Middle frontal gyrus (tissue), 1 donor: ENCODE measurements at regions not wholly inside any gene's neighbourhood (a gene's known extent, or its start where the extent isn't known, plus 50 kb on each side); places are given as distances from the start of the nearest gene placed in this dataset.
"Not testable (repeated sequence)": the region's sequence is repeated elsewhere in the genome, so short reads cannot be mapped to it uniquely, and the experiment has no call there.

Experiments used
- DNase-seq: peaks from one replicate; pipeline ENCODE4 v3.0.0-alpha.2; 2015; ENCODE audit warnings: low spot score; ENCODE audit errors: extremely low spot score

- DNase-seq = no peak
These were observed 834.0 kb downstream of the DSC3 start for GRCh38 chr18:30208546-30208945.

GRCh38 chr18:30192216-30192615 lies 850.3 kb downstream of the DSC3 start:
- DNase-seq = no peak

GRCh38 chr18:30186245-30186644 lies 856.3 kb downstream of the DSC3 start:
- DNase-seq = no peak

GRCh38 chr18:30177056-30177455 lies 865.5 kb downstream of the DSC3 start:
- DNase-seq = no peak

GRCh38 chr18:30175621-30176225 lies 866.8 kb downstream of the DSC3 start:
- no peak for DNase-seq

- DNase-seq = no peak
These were observed 867.4 kb downstream of the DSC3 start for GRCh38 chr18:30175061-30175574.

- DNase-seq = no peak
These were observed 879.0 kb downstream of the DSC3 start for GRCh38 chr18:30163573-30163972.

GRCh38 chr18:30160124-30160523 lies 882.4 kb downstream of the DSC3 start:
- DNase-seq = no peak

GRCh38 chr18:30150586-30151250 lies 891.8 kb downstream of the DSC3 start:
- DNase-seq = no peak

GRCh38 chr18:30149585-30149984 lies 893.0 kb downstream of the DSC3 start:
- no peak for DNase-seq

- DNase-seq = no peak
These were observed 899.7 kb downstream of the DSC3 start for GRCh38 chr18:30142870-30143269.

- DNase-seq = no peak
These were observed 900.3 kb downstream of the DSC3 start for GRCh38 chr18:30142248-30142647.

- DNase-seq = not testable (repeated sequence)
These were observed 901.0 kb downstream of the DSC3 start for GRCh38 chr18:30141506-30141905.

- DNase-seq = no peak
These were observed 902.8 kb downstream of the DSC3 start for GRCh38 chr18:30139631-30140287.

GRCh38 chr18:30135938-30136337 lies 906.6 kb downstream of the DSC3 start:
- no peak for DNase-seq

GRCh38 chr18:30134020-30134419 lies 908.5 kb downstream of the DSC3 start:
- DNase-seq = no peak

GRCh38 chr18:30132959-30133358 lies 909.6 kb downstream of the DSC3 start:
- no peak for DNase-seq

GRCh38 chr18:30121397-30121796 lies 921.1 kb downstream of the DSC3 start:
- no peak for DNase-seq

GRCh38 chr18:30113454-30113853 lies 929.1 kb downstream of the DSC3 start:
- no peak for DNase-seq

- no peak for DNase-seq
These were observed 936.2 kb downstream of the DSC3 start for GRCh38 chr18:30106356-30106755.

GRCh38 chr18:30103881-30104280 lies 938.7 kb downstream of the DSC3 start:
- no peak for DNase-seq

GRCh38 chr18:30096796-30097195 lies 945.7 kb downstream of the DSC3 start:
- DNase-seq = no peak

GRCh38 chr18:30094556-30094955 lies 948.0 kb downstream of the DSC3 start:
- DNase-seq = no peak
